Gastroesophageal sphincter (tissue), 3 donors: ENCODE measurements at regions not wholly inside any gene's neighbourhood (a gene's known extent, or its start where the extent isn't known, plus 50 kb on each side); places are given as distances from the start of the nearest gene placed in this dataset.

ENCODE experiments used
- CTCF ChIP-seq, 4 experiments: fragments of 200-600 bp in 2 of 4; fragments of 450-650 bp in 2 of 4; sonication (generic) in 1 of 4; IDR thresholded peaks; one replicate each; pipeline ENCODE4 v1.5.1; 2017 to 2019; ENCODE audit warnings: antibody characterized with exemption in 4 of 4, mild to moderate bottlenecking in 2 of 4, moderate library complexity in 2 of 4
- EP300 ChIP-seq: sonication (generic); formaldehyde crosslinking; IDR thresholded peaks from one replicate; pipeline ENCODE4 v1.6.1; 2017; ENCODE audit warnings: antibody characterized with exemption, mild to moderate bottlenecking
- POLR2A ChIP-seq, 2 donors: fragments of 450-650 bp; IDR thresholded peaks; one replicate each; pipeline ENCODE4 v1.6.1; 2017; ENCODE audit warnings: antibody characterized with exemption in 2 of 2, mild to moderate bottlenecking in 2 of 2, moderate library complexity in 1 of 2
- POLR2AphosphoS5 ChIP-seq: sonication (generic); formaldehyde crosslinking; IDR thresholded peaks from one replicate; pipeline ENCODE4 v1.6.1; 2017; ENCODE audit warnings: antibody characterized with exemption

DNA sequence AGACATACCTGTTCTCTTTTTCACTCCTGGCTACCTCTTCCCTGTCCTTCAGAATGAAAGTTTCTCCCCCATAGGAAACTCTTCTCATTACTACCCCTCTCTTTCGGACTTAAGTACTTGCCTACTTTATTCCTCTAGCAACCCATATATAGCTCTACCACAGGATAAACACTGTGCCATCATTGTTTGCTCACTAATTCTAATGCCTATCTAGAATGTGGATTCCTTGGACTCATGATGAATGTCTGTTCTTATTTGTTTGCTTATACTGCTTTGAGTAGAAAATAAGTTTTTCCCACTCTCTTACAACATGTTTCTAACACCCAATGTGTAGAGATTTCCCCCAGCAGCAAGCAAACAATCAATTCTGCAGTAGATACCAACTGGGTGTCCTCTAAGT, 1094.9 kb downstream of the SLC6A15 start:
- TF ChIP-seq POLR2AphosphoS5: no peak
- no peak for TF ChIP-seq CTCF (IDR thresholded peaks at IDR 0.05)
- TF ChIP-seq POLR2A (IDR thresholded peaks at IDR 0.05): no peak
- no peak for TF ChIP-seq EP300
